Lower leg skin (tissue), 3 donors: ENCODE measurements at regions not wholly inside any gene's neighbourhood (a gene's known extent, or its start where the extent isn't known, plus 50 kb on each side); places are given as distances from the start of the nearest gene placed in this dataset.

Experiments
- CTCF ChIP-seq, 3 donors: fragments of 450-650 bp; IDR thresholded peaks; one replicate each; pipeline ENCODE4 v1.5.1; 2016; ENCODE audit warnings: antibody characterized with exemption in 3 of 3, mild to moderate bottlenecking in 3 of 3, moderate library complexity in 2 of 3
- POLR2A ChIP-seq, 2 donors: fragments of 450-650 bp; IDR thresholded peaks; one replicate each; pipeline ENCODE4 v1.6.1; 2016 to 2017; ENCODE audit warnings: antibody characterized with exemption in 2 of 2, mild to moderate bottlenecking in 1 of 2, moderate library complexity in 1 of 2

DNA sequence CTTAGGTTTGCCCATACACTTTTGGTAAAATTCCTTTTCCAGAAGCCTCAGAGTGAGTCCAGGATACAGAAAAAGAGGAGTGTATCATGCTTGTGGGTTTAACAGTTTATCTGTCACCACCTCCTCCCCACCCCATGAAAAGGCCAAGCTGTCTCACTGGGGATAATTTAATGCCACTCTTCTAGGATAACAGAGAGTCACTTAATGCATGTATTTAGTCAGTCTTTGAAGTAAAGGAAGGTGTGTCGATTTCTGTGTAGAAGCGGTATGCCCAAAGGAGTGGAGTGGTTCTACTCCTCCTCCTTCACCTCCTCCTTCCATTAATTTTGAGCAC is 116.4 kb downstream of the QPCT start:
- TF ChIP-seq CTCF (IDR thresholded peaks at IDR 0.05) (no peak), POLR2A (IDR thresholded peaks at IDR 0.05) (no peak)
